ENCODE measurements at regions not wholly inside any gene's neighbourhood (a gene's known extent, or its start where the extent isn't known, plus 50 kb on each side); places are given as distances from the start of the nearest gene placed in this dataset.
"Not testable (repeated sequence)": the region's sequence is repeated elsewhere in the genome, so short reads cannot be mapped to it uniquely, and the experiment has no call there.

DNA sequence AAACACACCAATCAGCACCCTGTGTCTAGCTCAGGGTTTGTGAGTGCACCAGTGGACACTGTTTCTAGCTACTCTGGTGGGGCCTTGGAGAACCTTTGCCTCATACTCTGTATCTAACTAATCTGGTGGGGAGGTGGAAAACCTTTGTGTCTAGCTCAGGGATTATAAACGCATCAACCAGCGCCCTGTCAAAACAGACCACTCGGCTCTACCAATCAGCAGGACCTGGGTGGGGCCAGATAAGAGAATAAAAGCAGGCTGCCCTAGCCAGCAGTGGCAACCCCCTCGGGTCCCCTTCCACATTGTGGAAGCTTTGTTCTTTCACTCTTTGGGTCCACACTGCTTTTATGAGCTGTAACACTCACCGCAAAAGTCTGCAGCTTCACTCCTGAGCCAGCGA lies 121.8 kb downstream of the FSCB start:
- DNase-seq = not testable (repeated sequence)

DNA sequence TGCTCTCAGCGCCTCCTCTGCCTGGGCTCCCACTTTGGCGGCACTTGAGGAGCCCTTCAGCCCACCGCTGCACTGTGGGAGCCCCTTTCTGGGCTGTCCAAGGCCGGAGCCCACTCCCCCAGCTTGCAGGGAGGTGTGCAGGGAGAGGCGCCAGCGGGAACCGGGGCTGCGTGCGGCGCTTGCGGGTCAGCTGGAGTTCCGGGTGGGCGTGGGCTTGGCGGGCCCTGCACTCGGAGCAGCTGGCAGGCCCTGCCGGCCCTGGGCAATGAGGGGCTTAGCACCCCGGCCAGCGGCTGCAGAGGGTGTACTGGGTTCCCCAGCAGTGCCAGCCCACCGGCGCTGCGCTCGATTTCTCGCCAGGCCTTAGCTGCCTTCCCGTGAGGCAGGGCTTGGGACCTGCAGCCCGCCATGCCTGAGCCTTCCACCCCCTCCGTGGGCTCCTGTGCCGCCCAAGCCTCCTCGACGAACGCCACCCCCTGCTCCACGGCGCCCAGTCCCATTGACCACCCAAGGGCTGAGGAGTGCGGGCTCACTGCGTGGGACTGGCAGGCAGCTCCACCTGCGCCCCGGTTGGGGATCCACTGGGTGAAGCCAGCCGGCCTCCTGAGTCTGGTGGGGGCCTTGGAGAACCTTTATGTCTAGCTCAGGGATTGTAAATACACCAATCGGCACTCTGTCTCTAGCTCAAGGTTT lies 122.3 kb downstream of the FSCB start:
- DNase-seq = not testable (repeated sequence)

DNA sequence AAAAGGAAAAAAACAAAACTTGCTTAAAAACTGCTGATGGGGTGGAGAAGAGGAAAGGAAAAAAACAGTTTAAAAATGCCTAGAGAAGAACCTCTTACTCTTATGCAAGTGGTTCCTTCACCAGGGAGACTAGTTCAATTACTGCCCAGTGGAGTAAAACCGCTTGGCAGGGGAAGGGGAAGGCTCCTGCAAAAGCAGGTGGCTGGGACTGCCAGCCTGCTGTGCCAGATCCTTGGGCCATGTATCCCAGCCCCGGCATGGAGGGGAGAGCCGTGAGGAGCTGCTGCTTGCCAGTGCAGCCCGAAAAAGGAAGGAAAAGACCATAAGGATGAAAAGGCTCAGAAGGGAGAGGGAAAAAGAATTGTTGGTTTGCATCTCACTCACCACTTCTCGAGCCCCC lies 123.0 kb downstream of the FSCB start:
- DNase-seq = no peak

DNA sequence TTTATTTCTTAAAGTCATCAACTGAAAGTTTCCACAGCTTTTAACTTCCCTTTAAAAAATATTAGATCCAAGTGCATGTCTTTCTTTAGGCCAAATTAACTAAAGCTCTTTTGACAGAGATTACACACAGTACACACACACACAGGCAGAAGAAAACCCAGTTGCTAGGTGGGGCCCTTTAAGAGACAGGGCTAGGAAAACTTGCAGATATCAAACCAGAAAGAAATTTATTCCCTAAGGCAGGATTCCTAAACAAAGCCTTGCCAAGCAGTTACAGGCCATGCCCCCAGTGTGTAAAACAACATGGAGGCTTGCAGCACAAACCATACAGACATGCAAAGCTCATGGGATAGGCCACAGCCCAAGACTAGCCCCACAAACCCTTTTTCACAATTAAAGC lies 123.4 kb downstream of the FSCB start:
- DNase-seq = no peak

DNA sequence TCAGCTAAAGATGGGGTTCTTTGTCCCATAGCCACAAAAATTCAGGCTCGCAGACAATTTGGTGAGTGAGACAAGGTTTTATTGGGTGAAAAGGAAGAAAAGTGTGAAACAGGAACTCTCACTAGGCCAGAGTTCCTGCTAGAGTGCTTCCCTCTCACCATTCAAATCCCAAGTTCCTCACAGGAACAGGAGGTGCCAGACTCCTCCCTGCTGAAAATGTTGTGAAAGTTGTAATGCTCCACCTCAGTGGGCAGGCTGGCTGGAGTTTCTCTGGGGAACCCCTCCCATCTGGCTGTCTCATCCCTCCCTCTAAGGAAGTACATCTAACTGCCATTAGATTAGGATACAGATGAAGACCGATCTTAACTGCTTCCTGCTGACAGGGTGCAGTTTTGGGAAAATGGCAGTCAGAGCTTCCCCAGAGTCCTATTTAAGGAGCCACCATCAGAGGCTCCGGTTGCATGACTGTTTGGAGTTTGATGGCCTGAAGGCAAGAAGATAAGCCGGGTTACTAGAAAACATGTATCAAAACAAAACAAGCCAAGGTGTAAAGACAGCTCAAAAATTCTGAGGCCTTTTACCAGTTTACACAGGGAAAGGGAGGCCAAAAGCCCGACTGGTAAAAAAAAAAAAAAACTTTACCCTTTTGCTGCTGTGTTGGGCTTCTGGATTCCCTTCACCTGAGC lies 127.6 kb downstream of the FSCB start:
- DNase-seq = no peak

DNA sequence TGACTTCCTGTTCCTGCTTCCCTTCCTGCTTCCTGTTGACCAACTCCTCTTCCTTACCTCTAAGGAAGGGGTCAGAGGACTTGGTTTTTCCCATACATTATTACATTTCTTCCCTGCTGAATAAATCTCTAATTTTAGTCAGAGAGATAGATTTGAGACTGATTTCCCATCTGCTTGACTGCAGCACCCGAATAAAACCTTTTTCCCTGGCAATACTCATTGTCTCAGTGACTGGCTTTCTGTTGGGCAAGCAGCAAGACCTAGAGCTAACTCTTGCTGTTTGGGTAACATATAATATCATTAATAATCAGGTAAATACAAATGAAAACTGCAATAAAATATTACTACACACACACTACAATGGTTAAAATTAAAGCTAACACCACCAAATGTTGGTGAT lies 132.2 kb downstream of the FSCB start:
- DNase-seq = no peak

DNA sequence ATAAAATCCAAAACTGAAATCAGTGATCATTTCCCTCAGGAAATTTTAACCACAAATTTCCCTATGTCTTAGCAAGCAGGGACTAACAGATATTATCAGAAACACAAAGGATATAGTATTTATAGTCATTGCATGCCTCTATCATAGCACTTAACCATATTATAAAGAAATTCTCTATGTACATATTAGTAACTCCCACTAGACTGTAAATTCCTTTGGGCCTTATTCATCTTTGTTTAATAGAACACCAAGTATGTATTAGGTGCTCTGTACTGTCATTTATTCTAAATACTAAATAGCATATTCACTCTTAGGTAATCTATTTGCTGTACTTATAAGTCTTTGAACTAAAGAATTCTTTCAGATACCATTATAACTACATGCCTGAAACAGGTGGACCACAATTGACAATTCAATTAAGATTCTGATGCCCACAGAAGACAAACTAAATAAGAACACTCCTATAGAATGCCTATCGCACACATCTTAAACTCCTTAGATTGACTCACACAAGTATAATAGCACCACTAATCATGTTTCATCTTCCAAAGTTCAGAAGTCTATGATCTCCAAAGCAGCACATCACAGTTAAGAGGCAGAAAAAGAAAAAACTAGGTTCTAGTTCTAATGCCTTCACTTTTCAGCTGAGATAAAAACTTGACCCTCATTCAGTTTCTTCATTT lies 134.1 kb downstream of the FSCB start:
- DNase-seq = no peak

DNA sequence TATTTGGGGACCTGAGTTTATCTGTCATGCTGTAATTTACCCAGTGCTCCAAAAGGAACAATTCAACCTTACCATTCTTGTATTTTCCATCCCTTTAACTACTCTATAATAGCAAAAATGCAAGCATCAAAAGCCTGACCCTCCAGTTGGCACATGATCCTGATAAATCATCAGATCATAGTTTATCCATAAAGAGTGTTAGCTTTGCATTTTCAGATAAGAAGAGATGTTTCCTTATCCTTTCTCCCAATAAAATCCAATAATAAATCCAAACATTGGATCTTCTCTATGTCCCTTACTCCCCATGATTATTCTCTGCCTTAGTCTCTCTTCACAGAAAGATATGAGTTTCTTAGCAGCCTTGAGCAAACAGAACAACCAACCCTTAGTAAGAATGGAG lies 134.9 kb downstream of the FSCB start:
- no peak for DNase-seq

DNA sequence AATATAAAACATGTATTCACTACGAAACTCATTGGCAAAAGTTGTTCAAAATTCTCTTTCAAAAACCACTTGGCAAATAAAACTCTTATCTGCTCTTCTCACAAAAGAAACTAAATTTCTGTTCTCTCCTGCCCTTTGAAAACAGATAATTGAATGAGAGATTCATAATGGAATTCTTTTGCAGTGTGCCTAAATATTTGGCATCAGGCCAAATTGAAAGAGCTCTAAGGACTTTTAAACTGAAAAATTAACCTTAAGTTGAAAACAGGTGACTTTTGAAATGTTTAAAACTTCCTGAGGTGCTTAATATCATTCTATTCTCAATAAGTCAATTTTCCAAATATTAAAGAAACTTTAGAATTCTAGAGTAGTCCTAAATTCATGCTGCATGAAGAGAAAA lies 136.4 kb downstream of the FSCB start:
- DNase-seq = no peak

DNA sequence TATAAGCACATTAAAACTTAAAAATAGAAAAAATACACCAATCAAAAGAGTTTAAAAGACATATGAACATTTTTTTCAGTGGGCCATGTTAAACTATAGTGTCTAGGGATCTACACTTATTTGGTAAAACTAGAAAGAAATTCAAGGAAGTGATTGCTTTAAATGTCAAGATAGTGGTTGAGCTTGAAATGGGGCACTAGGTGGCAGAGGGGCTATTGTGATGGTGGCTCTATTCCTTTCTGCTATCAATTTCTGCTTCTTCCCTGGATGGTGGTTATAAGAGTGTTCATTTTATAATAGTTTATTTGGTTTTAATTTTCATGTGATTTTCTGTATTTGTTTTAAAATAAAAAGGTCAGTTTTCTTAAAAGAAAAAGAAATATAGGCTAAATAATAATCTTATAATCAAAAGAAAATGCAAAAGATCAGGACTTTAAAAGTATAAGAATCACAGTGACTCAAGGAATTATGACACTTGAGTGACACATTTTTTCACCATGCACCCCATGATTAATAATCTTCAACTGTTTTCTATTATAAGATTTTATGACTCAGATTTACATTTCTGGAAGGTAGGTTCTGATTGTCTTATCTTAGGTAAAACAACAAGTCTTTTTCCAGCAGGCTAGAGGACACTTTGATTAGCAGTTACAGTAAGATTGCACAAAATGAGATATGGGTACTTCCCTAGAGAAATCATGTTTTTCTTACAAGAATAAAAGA lies 137.5 kb downstream of the FSCB start:
- peak; percentile 5 for DNase-seq

DNA sequence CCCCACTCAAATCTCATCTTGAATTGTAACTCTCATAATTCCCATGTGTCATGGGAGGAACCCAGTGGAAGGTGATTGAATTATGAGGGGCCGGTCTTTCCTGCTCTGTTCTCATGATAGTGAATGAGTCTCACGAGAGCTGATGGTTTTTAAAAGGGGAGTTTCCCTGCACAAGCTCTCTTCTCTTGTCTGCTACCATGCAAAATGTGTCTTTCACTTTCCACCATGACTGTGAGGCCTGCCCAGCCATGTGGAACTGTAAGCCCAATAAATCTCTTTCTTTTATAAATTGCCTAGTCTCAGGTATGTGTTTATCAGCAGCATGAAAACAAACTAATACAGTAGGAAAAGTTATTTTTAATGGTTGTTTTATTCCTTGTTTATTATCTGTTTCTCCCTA lies 146.0 kb downstream of the FSCB start:
- DNase-seq = no peak

DNA sequence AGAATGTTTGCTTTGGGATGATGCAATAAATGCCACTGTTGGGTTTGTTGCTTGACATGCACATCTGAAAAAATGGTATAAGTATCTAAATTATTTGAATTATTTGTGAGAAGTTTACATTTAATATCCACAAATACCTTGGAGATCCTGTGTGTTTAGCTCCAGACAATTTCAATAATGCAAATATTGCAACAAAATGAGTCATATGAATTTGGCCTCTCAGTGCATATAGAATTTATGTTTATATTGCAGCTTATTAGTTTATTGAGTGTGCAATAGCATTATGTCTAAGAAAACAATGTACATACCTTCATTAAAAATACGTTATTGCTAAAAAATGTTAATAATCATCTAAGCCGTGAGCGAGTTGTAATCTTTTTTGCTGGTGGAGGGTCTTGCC lies 153.3 kb downstream of the FSCB start:
- no peak for DNase-seq

DNA sequence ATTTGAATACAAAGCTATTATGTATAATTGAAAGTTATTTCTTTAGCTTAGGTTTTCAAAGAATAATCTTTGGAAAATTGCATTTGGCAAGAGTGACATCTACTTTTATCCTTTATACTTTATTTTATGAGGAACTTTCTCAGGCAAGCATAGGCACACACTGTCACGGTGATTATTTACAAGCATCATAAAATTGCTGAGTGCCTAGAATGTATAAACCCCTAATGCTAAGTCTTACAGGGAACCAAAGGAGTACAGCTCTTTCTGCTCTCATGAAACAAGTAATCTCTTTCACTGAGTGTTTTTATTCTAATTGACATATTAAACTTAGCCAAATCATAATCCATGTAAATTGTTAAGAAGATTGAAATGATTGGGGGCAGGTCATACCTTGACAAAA lies 154.9 kb downstream of the FSCB start:
- DNase-seq = no peak

DNA sequence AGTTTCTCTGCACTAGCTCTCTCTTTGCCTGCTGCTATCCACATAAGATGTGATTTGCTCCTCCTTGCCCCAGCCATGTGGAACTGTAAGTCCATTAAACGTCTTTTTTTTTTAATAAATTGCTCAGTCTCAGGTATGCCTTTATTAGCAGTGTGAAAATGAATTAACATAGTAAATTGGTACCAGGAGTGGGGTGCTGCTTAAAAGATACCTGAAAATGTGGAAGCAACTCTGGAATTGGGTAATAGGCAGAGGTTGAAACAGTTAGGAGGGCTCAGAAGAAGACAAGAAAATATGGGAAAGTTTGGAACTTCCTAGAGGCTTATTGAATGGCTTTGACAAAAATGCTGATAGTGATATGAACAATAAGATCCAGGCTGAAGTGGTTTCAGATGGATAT lies 159.8 kb downstream of the FSCB start:
- no peak for DNase-seq

DNA sequence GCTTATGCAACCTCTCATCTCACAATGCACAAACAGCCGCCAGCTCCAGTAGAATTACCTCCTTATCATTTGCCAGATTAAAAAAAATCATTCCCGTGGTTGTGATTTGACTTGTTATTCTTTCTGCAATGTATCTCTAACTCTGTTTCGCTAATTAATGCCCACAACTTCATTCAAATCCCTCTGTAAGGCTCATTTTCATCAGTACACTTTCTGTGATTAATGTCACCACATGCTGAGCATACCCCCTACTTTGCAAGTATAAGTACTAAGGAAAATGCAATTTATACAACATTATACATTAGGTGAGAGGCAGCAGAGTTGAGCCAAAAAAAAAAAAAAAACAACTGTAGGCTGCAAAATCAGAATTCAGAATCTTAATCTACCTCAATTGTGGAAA lies 166.0 kb downstream of the FSCB start:
- no peak for DNase-seq

DNA sequence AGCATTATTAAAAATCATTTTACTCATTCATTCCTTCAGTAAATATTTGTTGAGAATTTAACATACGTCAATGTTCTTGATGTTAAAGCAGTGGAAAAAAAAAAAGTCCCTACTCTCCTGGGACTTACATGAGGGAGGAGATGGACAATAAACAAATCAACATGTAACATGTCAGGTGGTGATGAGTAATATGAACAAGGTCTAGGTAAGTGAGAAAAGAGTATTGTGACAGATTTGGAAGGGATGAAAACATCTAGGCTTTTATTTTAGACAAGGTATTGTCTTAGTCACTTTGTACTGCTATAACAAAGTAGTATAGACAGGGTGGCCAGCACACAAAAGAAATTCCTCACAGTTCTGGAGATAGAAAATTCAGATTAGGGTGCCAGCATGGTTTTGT lies 167.2 kb downstream of the FSCB start:
- DNase-seq = no peak

DNA sequence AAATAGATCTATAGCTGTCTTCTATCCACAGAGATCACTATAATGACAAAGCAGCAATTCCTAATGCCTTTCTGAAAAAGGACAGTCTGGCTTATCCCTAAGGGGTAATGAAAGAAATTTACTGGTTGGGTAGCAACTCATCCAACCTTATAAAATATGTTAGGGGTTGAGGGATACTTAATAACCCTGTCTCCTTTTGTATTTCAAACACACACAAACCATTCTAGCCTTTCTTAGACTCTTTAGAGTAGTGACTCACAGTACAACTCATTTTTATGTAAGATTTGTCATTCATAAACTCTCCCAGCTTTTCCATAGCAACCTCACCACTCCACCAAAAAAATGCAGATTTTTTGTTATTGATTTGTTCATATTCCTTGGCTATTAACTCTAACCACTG lies 167.9 kb downstream of the FSCB start:
- DNase-seq = no peak

DNA sequence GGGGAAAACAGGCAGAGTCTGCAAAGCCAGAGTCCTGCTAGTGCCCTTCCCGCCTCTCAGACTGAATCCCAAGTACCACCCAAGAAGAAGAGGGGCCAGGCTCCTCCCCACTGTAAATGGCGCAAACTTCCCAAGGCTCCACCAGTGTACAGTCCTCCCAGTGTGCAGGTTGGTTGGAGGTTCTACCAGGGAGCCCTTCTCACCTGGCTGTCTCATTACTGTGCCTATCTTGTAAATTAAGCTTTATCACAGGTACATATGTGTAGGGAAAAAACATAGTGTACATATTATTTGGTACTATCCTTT lies 189.7 kb downstream of the FSCB start:
- no peak for DNase-seq

DNA sequence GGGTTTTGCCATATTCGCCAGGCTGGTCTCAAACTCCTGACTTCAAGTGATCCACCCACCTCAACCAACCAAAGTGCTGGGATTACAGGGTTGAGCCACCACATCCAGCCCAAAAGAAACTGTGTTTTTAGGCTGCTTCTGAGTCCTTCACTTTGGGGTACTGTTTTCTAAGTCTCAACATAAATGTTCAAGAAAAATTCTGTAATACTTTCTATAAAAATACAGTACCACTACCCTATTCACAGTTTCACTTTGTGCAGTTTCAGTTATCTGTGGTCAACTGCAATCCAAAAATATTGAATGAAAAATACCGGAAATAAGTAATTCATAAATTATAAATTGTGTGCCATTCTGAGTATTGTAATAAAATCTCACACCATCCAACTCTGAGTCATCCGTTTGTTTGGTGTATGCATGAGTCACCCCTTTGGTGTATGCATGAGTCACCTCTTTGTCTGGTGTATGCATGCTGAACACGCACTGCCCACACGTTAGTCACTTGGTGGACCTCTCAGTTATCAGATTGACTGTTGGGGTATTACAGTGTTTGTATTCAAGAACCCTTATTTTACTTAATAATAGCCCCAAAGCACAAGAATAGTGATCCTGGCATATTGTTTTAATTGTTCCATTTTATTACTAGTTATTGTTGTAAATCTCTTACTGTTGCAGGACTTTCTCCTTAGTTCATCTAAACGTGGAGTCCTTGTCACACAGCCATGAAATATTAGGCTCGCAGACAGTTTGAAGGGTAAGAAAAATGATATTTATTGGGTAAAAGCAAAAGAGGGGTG lies 190.2 kb downstream of the FSCB start:
- DNase-seq = no peak

DNA sequence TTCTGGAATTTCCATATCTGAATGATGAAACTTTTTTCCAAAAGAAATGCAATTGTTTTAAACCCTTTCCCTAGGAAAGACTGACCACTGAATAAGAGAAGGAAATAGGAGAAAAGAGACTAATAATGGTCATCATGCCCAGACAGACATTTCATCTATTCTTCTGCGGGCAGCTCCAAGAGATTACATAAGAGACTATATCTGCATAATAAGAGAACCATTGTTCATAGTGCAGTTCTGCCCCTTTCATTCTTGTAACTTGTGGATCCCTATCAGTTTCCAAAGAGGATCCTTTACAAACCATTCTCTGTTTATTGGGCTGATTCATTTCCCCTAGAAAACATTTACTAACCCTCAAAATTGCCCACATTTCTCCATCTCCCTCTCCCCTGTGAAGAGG lies 197.8 kb downstream of the FSCB start:
- no peak for DNase-seq

DNA sequence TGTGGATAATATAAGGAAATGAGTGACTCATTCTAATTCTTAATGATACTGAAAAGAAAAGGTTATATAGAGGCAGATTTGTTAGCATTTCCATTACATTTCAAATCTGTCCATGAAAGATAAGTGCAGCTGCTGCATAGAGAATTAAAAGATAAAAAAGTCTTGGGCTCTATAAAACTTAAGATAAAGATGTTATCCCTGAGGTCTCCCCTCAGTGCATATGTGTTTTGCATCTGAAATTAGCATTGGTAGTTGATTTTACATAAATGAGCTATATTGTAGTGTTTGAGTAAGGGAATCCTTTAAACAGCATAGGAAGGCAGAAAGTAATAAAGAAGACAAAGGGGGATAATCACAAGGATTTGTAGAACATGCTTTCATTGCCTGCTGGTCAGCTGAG lies 206.2 kb downstream of the FSCB start:
- no peak for DNase-seq

DNA sequence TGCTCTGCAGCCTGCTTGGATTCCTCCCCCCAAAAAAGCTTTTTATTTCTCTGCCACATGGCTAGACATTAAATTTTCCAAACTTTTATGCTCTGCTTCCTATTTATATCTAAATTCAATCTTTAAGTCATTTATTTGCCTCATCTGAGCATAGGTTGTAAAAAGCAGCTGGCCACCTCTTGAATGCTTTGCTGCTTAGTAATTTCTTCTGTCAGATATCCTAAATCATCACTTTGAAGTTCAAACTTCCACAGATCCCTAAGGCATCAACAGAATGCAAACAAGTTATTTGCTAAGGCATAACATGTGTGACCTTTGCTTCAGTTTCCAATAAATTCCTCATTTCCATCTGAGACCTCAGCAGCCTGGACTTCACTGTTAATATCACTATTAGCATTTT lies 209.6 kb downstream of the FSCB start:
- DNase-seq = no peak

DNA sequence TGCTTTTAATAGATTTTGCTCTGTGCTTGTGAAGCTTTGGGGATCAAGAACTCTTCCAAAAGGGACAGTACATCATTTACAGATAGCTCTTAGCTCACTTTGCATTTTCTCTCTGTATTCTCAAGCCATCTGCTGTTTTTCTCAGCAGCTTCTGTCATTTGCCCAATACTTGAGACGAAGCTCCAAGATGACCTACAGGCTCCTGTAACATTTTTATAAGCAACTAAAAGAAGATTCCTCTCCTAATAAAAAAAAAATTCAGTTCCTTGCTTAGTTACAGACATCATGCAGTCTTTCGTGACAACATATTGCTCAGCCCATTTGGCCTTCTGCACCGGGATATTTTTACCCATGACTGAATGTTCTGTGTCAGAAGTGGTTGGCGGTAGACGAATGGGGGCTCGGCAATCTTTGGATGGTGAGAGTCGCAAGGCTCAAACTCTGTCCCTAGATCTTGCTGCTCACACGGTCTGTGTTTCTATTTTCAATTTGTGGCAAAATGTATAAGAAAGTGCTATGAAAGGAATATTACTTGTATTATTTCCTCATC lies 215.6 kb downstream of the FSCB start:
- DNase-seq = no peak

Data from NCI-H1694 (cell line).